ENCODE measurements at regions not wholly inside any gene's neighbourhood (a gene's known extent, or its start where the extent isn't known, plus 50 kb on each side); places are given as distances from the start of the nearest gene placed in this dataset.

DNA sequence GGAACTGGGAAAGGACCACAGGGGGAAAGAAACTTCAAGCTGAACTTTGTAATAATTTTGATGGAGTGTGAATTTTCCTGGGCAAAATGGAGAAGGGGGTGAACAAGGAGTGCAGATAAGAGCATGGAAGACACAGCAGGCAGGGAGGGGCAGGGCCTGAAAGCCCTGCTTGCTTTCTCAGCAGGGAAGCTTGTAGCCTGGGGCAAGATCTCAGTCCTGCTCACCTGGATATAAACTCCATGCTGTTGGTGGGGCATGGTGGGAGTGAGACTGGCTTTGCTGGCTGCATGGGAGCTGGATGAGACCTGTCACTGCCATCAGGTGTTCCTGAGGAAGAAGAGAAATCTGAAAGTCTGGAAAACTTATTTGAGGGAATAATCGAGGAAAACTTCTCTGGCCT, 58.7 kb upstream of the RC3H1 start:
- TF ChIP-seq, protein P1, sequence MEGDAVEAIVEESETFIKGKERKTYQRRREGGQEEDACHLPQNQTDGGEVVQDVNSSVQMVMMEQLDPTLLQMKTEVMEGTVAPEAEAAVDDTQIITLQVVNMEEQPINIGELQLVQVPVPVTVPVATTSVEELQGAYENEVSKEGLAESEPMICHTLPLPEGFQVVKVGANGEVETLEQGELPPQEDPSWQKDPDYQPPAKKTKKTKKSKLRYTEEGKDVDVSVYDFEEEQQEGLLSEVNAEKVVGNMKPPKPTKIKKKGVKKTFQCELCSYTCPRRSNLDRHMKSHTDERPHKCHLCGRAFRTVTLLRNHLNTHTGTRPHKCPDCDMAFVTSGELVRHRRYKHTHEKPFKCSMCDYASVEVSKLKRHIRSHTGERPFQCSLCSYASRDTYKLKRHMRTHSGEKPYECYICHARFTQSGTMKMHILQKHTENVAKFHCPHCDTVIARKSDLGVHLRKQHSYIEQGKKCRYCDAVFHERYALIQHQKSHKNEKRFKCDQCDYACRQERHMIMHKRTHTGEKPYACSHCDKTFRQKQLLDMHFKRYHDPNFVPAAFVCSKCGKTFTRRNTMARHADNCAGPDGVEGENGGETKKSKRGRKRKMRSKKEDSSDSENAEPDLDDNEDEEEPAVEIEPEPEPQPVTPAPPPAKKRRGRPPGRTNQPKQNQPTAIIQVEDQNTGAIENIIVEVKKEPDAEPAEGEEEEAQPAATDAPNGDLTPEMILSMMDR (IDR thresholded peaks at IDR 0.05; ENCODE audit: low read depth, low read length, poor library complexity, severe bottlenecking), result no peak
- no peak for TF ChIP-seq EZH2phosphoT487 (IDR thresholded peaks at IDR 0.05; ENCODE audit: borderline replicate concordance, low read length)
